HCT116 (cell line): ENCODE measurements at regions not wholly inside any gene's neighbourhood (a gene's known extent, or its start where the extent isn't known, plus 50 kb on each side); places are given as distances from the start of the nearest gene placed in this dataset.

Source experiments
- CBX3 ChIP-seq: IDR thresholded peaks from 2 replicates; pipeline ENCODE4 v1.6.1; 2012; ENCODE audit warnings: low read depth
- EGR1 ChIP-seq: IDR thresholded peaks from 2 replicates; pipeline ENCODE4 v1.6.1; 2012; ENCODE audit warnings: low read depth
- ELF1 ChIP-seq: IDR thresholded peaks from 2 replicates; pipeline ENCODE4 v1.6.1; 2012; ENCODE audit warnings: low read depth, borderline replicate concordance
- POLR2A ChIP-seq: IDR thresholded peaks from 2 replicates; pipeline ENCODE4 v1.7.0; 2011; ENCODE audit warnings: borderline replicate concordance; ENCODE audit not compliant: insufficient read depth, insufficient read length; ENCODE audit errors: extremely low read depth
- POLR2AphosphoS5 ChIP-seq: IDR thresholded peaks from 2 replicates; pipeline ENCODE4 v1.6.1; 2011; ENCODE audit warnings: mild to moderate bottlenecking, low read depth, low read length, moderate library complexity
- TCF7L2 ChIP-seq: IDR thresholded peaks from 2 replicates; pipeline ENCODE4 v1.7.0; 2011; ENCODE audit warnings: borderline replicate concordance, inconsistent platforms; ENCODE audit not compliant: insufficient read depth, insufficient read length; ENCODE audit errors: extremely low read depth
- ZNF274 ChIP-seq: fragments of 200-500 bp; sonication (Bioruptor generic); IDR thresholded peaks from 2 replicates; pipeline ENCODE4 v1.6.1; 2014; ENCODE audit warnings: mild to moderate bottlenecking, low read depth, low read length, inconsistent platforms
- TF ChIP-seq, protein P1 (sequence below), 3 experiments: fragments of 200-600 bp in 1 of 3; sonication (generic) in 1 of 3; IDR thresholded peaks in 2 of 3; conservative IDR thresholded peaks in 1 of 3; 2 replicates each; pipeline ENCODE4 v1.5.1; 2012 to 2017; ENCODE audit warnings: low read depth in 2 of 3, low read length in 2 of 3, antibody characterized with exemption in 1 of 3, borderline replicate concordance in 1 of 3, control low read depth in 1 of 3, mild to moderate bottlenecking in 1 of 3, mixed read lengths in 1 of 3, mixed run types in 1 of 3, moderate library complexity in 1 of 3; ENCODE audit not compliant: insufficient read depth in 1 of 3

DNA sequence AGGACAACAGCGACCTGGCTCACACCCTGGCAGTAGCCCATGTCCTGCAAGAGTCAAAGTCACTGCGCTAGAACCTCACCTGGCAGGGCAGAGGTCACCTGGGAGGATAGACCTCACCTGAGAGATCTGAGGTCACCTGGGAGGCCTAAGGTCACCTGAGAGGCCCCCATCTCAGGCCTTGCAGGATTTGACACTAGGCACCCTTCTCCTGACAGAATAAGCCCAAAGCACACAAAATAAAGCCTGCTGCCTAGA is 75.2 kb upstream of the SPTLC1 start:
- TF ChIP-seq POLR2A (no peak), TCF7L2 (no peak), POLR2AphosphoS5 (no peak), EGR1 (no peak), CBX3 (no peak), ZNF274 (no peak), ELF1 (no peak)
- TF ChIP-seq, protein P1, sequence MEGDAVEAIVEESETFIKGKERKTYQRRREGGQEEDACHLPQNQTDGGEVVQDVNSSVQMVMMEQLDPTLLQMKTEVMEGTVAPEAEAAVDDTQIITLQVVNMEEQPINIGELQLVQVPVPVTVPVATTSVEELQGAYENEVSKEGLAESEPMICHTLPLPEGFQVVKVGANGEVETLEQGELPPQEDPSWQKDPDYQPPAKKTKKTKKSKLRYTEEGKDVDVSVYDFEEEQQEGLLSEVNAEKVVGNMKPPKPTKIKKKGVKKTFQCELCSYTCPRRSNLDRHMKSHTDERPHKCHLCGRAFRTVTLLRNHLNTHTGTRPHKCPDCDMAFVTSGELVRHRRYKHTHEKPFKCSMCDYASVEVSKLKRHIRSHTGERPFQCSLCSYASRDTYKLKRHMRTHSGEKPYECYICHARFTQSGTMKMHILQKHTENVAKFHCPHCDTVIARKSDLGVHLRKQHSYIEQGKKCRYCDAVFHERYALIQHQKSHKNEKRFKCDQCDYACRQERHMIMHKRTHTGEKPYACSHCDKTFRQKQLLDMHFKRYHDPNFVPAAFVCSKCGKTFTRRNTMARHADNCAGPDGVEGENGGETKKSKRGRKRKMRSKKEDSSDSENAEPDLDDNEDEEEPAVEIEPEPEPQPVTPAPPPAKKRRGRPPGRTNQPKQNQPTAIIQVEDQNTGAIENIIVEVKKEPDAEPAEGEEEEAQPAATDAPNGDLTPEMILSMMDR (IDR thresholded peaks at IDR 0.05 in 2 of 3, conservative IDR thresholded peaks at IDR 0.05 in 1 of 3; ENCODE audit: borderline replicate concordance in 1 of 3, insufficient read depth in 1 of 3, low read depth in 2 of 3, low read length in 2 of 3) = no peak
